ENCODE measurements at regions not wholly inside any gene's neighbourhood (a gene's known extent, or its start where the extent isn't known, plus 50 kb on each side); places are given as distances from the start of the nearest gene placed in this dataset.

- Histone ChIP-seq H3F3A (ENCODE audit: insufficient read depth) (no peaks in the 10 kb centered on the region), H3K9me3 (ENCODE audit: low read depth) (no peaks in the 10 kb centered on the region), H3K9ac (no peak overlapping the region), H2AFZ (no peak overlapping the region), H4K20me1 (ENCODE audit: insufficient read depth) (no peaks in the 10 kb centered on the region), H3K4me2 (ENCODE audit: unreplicated experiment) (no peak overlapping the region), H3K27ac (no peak overlapping the region), H3K4me1 (ENCODE audit: insufficient read depth) (no peaks in the 10 kb centered on the region), H3K27me3 (replicated peaks; ENCODE audit: insufficient read depth) (no peaks in the 10 kb centered on the region), H3K4me3 (no peak overlapping the region), H3K36me3 (ENCODE audit: low read depth) (no peaks in the 10 kb centered on the region), H3K9me2 (ENCODE audit: insufficient read depth) (no peaks in the 10 kb centered on the region), H3K79me2 (ENCODE audit: insufficient read depth) (no peaks in the 10 kb centered on the region)
- in situ Hi-C loops (cut with MboI) = no loop called here
- 28 to 34% methylated on average over 4 of the region's 4 CpGs for WGBS, 2 experiments (ENCODE audit: low coverage in 1 of 2, low lambda C conversion rate in 2 of 2, missing lambda C conversion rate in 2 of 2)
- DNase-seq = no peak
- TF ChIP-seq EZH2phosphoT487 (IDR thresholded peaks at IDR 0.05; ENCODE audit: insufficient read depth, low read depth) = no peak
Measured at GRCh38 chr3:82044930-82045705, 283.7 kb upstream of the GBE1 start.

GRCh38 chr3:82038556-82038955 is 277.1 kb upstream of the GBE1 start:
- H3K9ac ChIP-seq = no peak overlapping the region
- in situ Hi-C loops (cut with MboI) = no loop called here

GRCh38 chr3:82033186-82033585 is 271.7 kb upstream of the GBE1 start:
- Histone ChIP-seq H4K20me1 (ENCODE audit: insufficient read depth) (no peaks in the 10 kb centered on the region), H3K79me2 (ENCODE audit: insufficient read depth) (no peaks in the 10 kb centered on the region), H3K36me3 (ENCODE audit: low read depth) (no peaks in the 10 kb centered on the region), H3K9ac (no peak overlapping the region), H3K27ac (no peak overlapping the region), H3K4me2 (ENCODE audit: unreplicated experiment) (no peak overlapping the region), H2AFZ (no peak overlapping the region), H3F3A (ENCODE audit: insufficient read depth) (no peaks in the 10 kb centered on the region), H3K9me3 (ENCODE audit: low read depth) (no peaks in the 10 kb centered on the region), H3K27me3 (replicated peaks; ENCODE audit: insufficient read depth) (no peaks in the 10 kb centered on the region), H3K4me3 (no peak overlapping the region), H3K9me2 (ENCODE audit: insufficient read depth) (no peaks in the 10 kb centered on the region), H3K4me1 (ENCODE audit: insufficient read depth) (peaks cover 1% of the 10 kb centered on the region; the same call in 1 of the 2 replicates)
- DNase-seq = no peak
- 81% methylated on average over 4 of the region's 4 CpGs for WGBS, 2 experiments (ENCODE audit: low coverage in 1 of 2, low lambda C conversion rate in 2 of 2, missing lambda C conversion rate in 2 of 2)
- TF ChIP-seq EZH2 (IDR thresholded peaks at IDR 0.05; ENCODE audit: insufficient read depth, poor library complexity, severe bottlenecking) (no peak), EZH2phosphoT487 (IDR thresholded peaks at IDR 0.05; ENCODE audit: insufficient read depth, low read depth) (no peak)
- in situ Hi-C loops (cut with MboI) = no loop called here

More at GRCh38 chr3:82038556-82038955, 277.1 kb upstream of the GBE1 start:
- Histone ChIP-seq H3K27me3 (replicated peaks; ENCODE audit: insufficient read depth) (no peaks in the 10 kb centered on the region), H3K4me2 (ENCODE audit: unreplicated experiment) (no peak overlapping the region), H3K4me3 (no peak overlapping the region), H2AFZ (no peak overlapping the region), H3K79me2 (ENCODE audit: insufficient read depth) (no peaks in the 10 kb centered on the region), H3K4me1 (ENCODE audit: insufficient read depth) (peaks cover 7% of the 10 kb centered on the region; the same call in 1 of the 2 replicates), H3F3A (ENCODE audit: insufficient read depth) (no peaks in the 10 kb centered on the region), H4K20me1 (ENCODE audit: insufficient read depth) (no peaks in the 10 kb centered on the region), H3K27ac (no peak overlapping the region), H3K9me3 (ENCODE audit: low read depth) (no peaks in the 10 kb centered on the region), H3K36me3 (ENCODE audit: low read depth) (no peaks in the 10 kb centered on the region), H3K9me2 (ENCODE audit: insufficient read depth) (no peaks in the 10 kb centered on the region)
- WGBS, 2 experiments (ENCODE audit: low coverage in 1 of 2, low lambda C conversion rate in 2 of 2, missing lambda C conversion rate in 2 of 2) = 0% methylated on average over 1 of the region's 1 CpG
- TF ChIP-seq EZH2phosphoT487 (IDR thresholded peaks at IDR 0.05; ENCODE audit: insufficient read depth, low read depth) (no peak), EZH2 (IDR thresholded peaks at IDR 0.05; ENCODE audit: insufficient read depth, poor library complexity, severe bottlenecking) (no peak)
- peak; percentile 17 for DNase-seq

- no peak overlapping the region for H3K27ac ChIP-seq
- H3K4me3 ChIP-seq = no peak overlapping the region
- in situ Hi-C loops (cut with MboI) = no loop called here
- no peaks in the 10 kb centered on the region for H3K9me3 ChIP-seq (ENCODE audit: low read depth)
- H3K36me3 ChIP-seq (ENCODE audit: low read depth) = no peaks in the 10 kb centered on the region
- no peaks in the 10 kb centered on the region for H3K79me2 ChIP-seq (ENCODE audit: insufficient read depth)
- H3K4me1 ChIP-seq (ENCODE audit: insufficient read depth) = no peaks in the 10 kb centered on the region
- no peaks in the 10 kb centered on the region for H3K9me2 ChIP-seq (ENCODE audit: insufficient read depth)
- no peaks in the 10 kb centered on the region for H3F3A ChIP-seq (ENCODE audit: insufficient read depth)
- no peak for TF ChIP-seq EZH2phosphoT487 (IDR thresholded peaks at IDR 0.05; ENCODE audit: insufficient read depth, low read depth)
- no peak for TF ChIP-seq EZH2 (IDR thresholded peaks at IDR 0.05; ENCODE audit: insufficient read depth, poor library complexity, severe bottlenecking)
- no peaks in the 10 kb centered on the region for H3K27me3 ChIP-seq (replicated peaks; ENCODE audit: insufficient read depth)
- H4K20me1 ChIP-seq (ENCODE audit: insufficient read depth) = no peaks in the 10 kb centered on the region
- no peak overlapping the region for H3K4me2 ChIP-seq (ENCODE audit: unreplicated experiment)
- H2AFZ ChIP-seq = no peak overlapping the region
- no peak for DNase-seq
- H3K9ac ChIP-seq = no peak overlapping the region
Measured at GRCh38 chr3:82031596-82031995, 270.2 kb upstream of the GBE1 start.
